ENCODE measurements at regions not wholly inside any gene's neighbourhood (a gene's known extent, or its start where the extent isn't known, plus 50 kb on each side); places are given as distances from the start of the nearest gene placed in this dataset.

DNA sequence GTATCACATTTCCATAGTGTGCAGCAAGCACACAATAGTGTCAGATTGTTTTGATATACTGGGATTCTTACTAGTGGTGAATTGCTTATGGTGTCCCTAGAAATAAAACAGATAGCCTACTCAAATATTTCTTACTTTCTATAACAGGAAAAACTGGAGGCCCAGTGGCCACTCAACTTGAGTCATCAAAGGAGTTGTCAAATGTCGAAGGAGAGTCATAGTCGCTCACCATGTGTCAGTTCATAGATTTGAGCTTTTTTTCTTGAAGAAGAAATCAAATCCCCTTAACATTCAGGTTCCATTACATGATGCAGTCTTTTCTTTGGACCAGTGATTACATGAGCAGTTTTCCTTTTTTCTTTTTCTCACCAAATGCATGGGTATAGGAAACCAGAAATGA, 1271.0 kb downstream of the RAPGEF2 start:
- DNase-seq (ENCODE audit: low spot score), result no peak
- Histone ChIP-seq H3K27ac (ENCODE audit: low read depth, low read length, poor library complexity, severe bottlenecking) (no peak overlapping the region), H3K27me3 (replicated peaks; ENCODE audit: insufficient read depth, low read depth, low read length, poor library complexity) (no peaks in the 10 kb centered on the region), H3K4me3 (ENCODE audit: low read depth, low read length, poor library complexity, severe bottlenecking) (no peak overlapping the region), H3K36me3 (ENCODE audit: insufficient read depth, low read length, poor library complexity, severe bottlenecking) (no peaks in the 10 kb centered on the region), H3K4me1 (ENCODE audit: insufficient read depth, low read length, poor library complexity, severe bottlenecking) (no peaks in the 10 kb centered on the region), H3K9me3 (ENCODE audit: low read depth, low read length, poor library complexity, severe bottlenecking) (no peaks in the 10 kb centered on the region)
- CTCF ChIA-PET, result no interaction called here
- intact Hi-C loops (cut with micrococcal nuclease; ENCODE audit: unreplicated experiment), result no loop called here
- TF ChIP-seq EZH2 (IDR thresholded peaks at IDR 0.05; ENCODE audit: borderline replicate concordance, low read depth, low read length, poor library complexity, severe bottlenecking), result no peak
- TF ChIP-seq, protein P1, sequence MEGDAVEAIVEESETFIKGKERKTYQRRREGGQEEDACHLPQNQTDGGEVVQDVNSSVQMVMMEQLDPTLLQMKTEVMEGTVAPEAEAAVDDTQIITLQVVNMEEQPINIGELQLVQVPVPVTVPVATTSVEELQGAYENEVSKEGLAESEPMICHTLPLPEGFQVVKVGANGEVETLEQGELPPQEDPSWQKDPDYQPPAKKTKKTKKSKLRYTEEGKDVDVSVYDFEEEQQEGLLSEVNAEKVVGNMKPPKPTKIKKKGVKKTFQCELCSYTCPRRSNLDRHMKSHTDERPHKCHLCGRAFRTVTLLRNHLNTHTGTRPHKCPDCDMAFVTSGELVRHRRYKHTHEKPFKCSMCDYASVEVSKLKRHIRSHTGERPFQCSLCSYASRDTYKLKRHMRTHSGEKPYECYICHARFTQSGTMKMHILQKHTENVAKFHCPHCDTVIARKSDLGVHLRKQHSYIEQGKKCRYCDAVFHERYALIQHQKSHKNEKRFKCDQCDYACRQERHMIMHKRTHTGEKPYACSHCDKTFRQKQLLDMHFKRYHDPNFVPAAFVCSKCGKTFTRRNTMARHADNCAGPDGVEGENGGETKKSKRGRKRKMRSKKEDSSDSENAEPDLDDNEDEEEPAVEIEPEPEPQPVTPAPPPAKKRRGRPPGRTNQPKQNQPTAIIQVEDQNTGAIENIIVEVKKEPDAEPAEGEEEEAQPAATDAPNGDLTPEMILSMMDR (conservative IDR thresholded peaks at IDR 0.05; ENCODE audit: low read depth, low read length), result no peak
- no TSS peak for BruUV-seq (replicated peaks)
- POLR2A ChIA-PET (ENCODE audit: low non-redundant PET), result no interaction called here

DNA sequence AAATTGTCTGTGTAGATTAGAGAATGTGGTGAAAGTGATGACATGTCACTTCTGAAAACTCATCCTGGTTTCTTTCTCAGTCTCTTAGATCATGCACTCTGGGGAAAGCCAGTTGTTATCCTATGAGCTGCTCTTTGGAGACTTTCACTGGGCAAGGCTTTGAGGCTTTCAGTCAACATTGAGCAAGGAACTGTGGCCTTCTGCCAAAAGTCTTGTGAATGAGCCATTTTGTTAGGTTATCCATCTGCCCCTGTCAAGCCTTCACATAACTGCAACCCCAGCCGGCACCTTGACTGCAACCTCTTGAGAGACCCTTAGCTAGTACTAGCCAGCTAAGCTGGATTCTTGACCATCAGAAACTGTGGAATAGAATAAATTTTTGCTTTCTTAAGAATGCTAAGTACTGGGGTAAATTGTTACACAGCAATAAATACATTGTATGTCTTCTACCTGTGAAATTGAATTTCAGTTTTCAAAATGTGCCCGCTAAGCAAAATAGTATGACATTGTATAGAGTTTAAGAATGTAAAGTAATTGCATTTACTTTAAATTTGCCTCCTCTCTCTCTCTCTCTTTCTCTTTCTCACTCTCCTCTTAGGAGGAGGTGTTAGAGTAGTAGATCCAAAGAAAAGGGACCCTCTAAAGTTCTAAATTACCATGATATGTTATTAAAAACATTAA, 1273.0 kb downstream of the RAPGEF2 start:
- BruUV-seq (replicated peaks), result no TSS peak
- no peak overlapping the region for H3K27ac ChIP-seq (ENCODE audit: low read depth, low read length, poor library complexity, severe bottlenecking)
- intact Hi-C loops (cut with micrococcal nuclease; ENCODE audit: unreplicated experiment), result no loop called here
- POLR2A ChIA-PET (ENCODE audit: low non-redundant PET), result no interaction called here
- no peaks in the 10 kb centered on the region for H3K9me3 ChIP-seq (ENCODE audit: low read depth, low read length, poor library complexity, severe bottlenecking)
- no peak overlapping the region for H3K4me3 ChIP-seq (ENCODE audit: low read depth, low read length, poor library complexity, severe bottlenecking)
- TF ChIP-seq, protein P1 (conservative IDR thresholded peaks at IDR 0.05; ENCODE audit: low read depth, low read length), result no peak
- TF ChIP-seq EZH2 (IDR thresholded peaks at IDR 0.05; ENCODE audit: borderline replicate concordance, low read depth, low read length, poor library complexity, severe bottlenecking), result no peak
- no peaks in the 10 kb centered on the region for H3K36me3 ChIP-seq (ENCODE audit: insufficient read depth, low read length, poor library complexity, severe bottlenecking)
- no peak for DNase-seq (ENCODE audit: low spot score)
- CTCF ChIA-PET, result no interaction called here
- H3K4me1 ChIP-seq (ENCODE audit: insufficient read depth, low read length, poor library complexity, severe bottlenecking), result no peaks in the 10 kb centered on the region
- H3K27me3 ChIP-seq (replicated peaks; ENCODE audit: insufficient read depth, low read depth, low read length, poor library complexity), result no peaks in the 10 kb centered on the region

GRCh38 chr4:160386846-160387245, 1284.0 kb downstream of the RAPGEF2 start:
- intact Hi-C loops (cut with micrococcal nuclease; ENCODE audit: unreplicated experiment), result no loop called here
- no peaks in the 10 kb centered on the region for H3K4me1 ChIP-seq (ENCODE audit: insufficient read depth, low read length, poor library complexity, severe bottlenecking)
- BruUV-seq (replicated peaks), result no TSS peak
- H3K27me3 ChIP-seq (replicated peaks; ENCODE audit: insufficient read depth, low read depth, low read length, poor library complexity), result no peaks in the 10 kb centered on the region
- CTCF ChIA-PET, result no interaction called here
- no peak for TF ChIP-seq EZH2 (IDR thresholded peaks at IDR 0.05; ENCODE audit: borderline replicate concordance, low read depth, low read length, poor library complexity, severe bottlenecking)
- TF ChIP-seq, protein P1 (conservative IDR thresholded peaks at IDR 0.05; ENCODE audit: low read depth, low read length), result no peak
- H3K4me3 ChIP-seq (ENCODE audit: low read depth, low read length, poor library complexity, severe bottlenecking), result no peak overlapping the region
- no peaks in the 10 kb centered on the region for H3K36me3 ChIP-seq (ENCODE audit: insufficient read depth, low read length, poor library complexity, severe bottlenecking)
- H3K27ac ChIP-seq (ENCODE audit: low read depth, low read length, poor library complexity, severe bottlenecking), result no peak overlapping the region
- DNase-seq (ENCODE audit: low spot score), result no peak
- POLR2A ChIA-PET (ENCODE audit: low non-redundant PET), result no interaction called here
- H3K9me3 ChIP-seq (ENCODE audit: low read depth, low read length, poor library complexity, severe bottlenecking), result no peaks in the 10 kb centered on the region

All from A673 (cell line).